ENCODE measurements at regions not wholly inside any gene's neighbourhood (a gene's known extent, or its start where the extent isn't known, plus 50 kb on each side); places are given as distances from the start of the nearest gene placed in this dataset.

GRCh38 chr14:38837343-38838048, 265.5 kb downstream of the SEC23A start:
- no peaks in the 10 kb centered on the region for H3K36me3 Mint-ChIP-seq (ENCODE audit: low read depth)
- H3K4me1 Mint-ChIP-seq (ENCODE audit: low read depth) = peaks cover 14% of the 10 kb centered on the region
- no peak overlapping the region for H3K4me3 Mint-ChIP-seq
- H3K9me3 Mint-ChIP-seq = no peaks in the 10 kb centered on the region
- peaks cover 14% of the 10 kb centered on the region for H3K27me3 Mint-ChIP-seq (ENCODE audit: insufficient read depth)
- DNase-seq = no peak
- TF ChIP-seq, protein P1, sequence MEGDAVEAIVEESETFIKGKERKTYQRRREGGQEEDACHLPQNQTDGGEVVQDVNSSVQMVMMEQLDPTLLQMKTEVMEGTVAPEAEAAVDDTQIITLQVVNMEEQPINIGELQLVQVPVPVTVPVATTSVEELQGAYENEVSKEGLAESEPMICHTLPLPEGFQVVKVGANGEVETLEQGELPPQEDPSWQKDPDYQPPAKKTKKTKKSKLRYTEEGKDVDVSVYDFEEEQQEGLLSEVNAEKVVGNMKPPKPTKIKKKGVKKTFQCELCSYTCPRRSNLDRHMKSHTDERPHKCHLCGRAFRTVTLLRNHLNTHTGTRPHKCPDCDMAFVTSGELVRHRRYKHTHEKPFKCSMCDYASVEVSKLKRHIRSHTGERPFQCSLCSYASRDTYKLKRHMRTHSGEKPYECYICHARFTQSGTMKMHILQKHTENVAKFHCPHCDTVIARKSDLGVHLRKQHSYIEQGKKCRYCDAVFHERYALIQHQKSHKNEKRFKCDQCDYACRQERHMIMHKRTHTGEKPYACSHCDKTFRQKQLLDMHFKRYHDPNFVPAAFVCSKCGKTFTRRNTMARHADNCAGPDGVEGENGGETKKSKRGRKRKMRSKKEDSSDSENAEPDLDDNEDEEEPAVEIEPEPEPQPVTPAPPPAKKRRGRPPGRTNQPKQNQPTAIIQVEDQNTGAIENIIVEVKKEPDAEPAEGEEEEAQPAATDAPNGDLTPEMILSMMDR (IDR thresholded peaks at IDR 0.05) = no peak
- no peak overlapping the region for H3K27ac Mint-ChIP-seq

GRCh38 chr14:38836539-38836938, 266.5 kb downstream of the SEC23A start:
- H3K27me3 Mint-ChIP-seq (ENCODE audit: insufficient read depth) = peaks cover 14% of the 10 kb centered on the region
- H3K4me1 Mint-ChIP-seq (ENCODE audit: low read depth) = peaks cover 14% of the 10 kb centered on the region
- no peaks in the 10 kb centered on the region for H3K36me3 Mint-ChIP-seq (ENCODE audit: low read depth)
- DNase-seq = no peak
- H3K9me3 Mint-ChIP-seq = no peaks in the 10 kb centered on the region
- TF ChIP-seq, protein P1 (IDR thresholded peaks at IDR 0.05) = no peak
- no peak overlapping the region for H3K27ac Mint-ChIP-seq
- H3K4me3 Mint-ChIP-seq = no peak overlapping the region

DNA sequence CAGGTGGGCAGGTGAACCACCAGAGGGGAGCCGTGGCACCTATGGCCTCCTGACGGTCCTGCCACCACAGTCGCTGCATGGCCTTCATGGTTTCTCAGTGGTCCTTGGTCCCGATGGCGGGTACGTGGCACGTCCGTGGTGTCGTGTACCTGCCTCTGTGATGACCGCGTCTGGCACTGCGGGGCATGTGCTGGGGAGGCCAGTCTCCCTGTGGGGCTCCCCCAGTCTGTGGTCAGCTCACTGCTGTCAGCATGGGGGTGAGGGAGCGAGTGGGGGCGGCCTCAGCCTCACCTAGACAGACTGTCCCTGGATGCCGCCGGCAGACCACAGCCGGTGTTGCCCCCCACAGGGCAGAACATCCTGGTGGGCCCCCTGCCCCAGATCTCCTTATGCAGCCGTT, 267.2 kb downstream of the SEC23A start:
- DNase-seq = no peak
- TF ChIP-seq, protein P1 (IDR thresholded peaks at IDR 0.05) = no peak
- Mint-ChIP-seq H3K27ac (no peak overlapping the region), H3K27me3 (ENCODE audit: insufficient read depth) (peaks cover 14% of the 10 kb centered on the region), H3K36me3 (ENCODE audit: low read depth) (no peaks in the 10 kb centered on the region), H3K4me1 (ENCODE audit: low read depth) (peaks cover 14% of the 10 kb centered on the region), H3K9me3 (no peaks in the 10 kb centered on the region), H3K4me3 (no peak overlapping the region)

DNA sequence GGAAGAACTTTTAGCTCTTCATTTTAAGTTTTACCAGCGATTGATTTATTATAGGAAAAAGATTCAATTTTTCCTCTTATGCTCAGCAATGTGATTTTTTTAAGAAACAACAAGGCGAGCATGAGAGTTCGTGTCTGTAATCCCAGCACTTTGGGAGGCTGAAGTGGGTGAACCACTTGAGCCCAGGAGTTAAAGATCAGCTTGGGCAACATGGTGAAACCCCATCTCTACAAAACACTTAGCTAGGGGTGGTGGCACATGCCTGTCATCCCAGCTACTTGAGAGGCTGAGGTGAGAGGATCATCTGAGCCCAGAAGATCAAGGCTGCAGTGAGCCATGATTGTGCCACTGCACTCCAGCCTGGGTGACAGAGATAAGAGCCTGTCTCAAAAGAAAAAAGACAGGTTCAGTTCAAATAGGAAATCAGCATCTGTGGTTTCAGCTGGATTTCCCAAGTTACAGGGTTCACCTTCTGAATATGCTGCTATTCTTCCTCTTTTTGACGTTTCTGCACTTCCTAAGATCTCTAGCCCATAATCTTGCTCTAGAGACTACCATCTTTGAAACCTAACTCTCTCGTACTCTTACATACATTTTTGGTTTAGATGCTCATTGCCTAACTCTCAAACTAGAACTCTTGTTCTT, 274.7 kb downstream of the SEC23A start:
- no peaks in the 10 kb centered on the region for H3K36me3 Mint-ChIP-seq (ENCODE audit: low read depth)
- TF ChIP-seq, protein P1 (IDR thresholded peaks at IDR 0.05) = no peak
- H3K4me1 Mint-ChIP-seq (ENCODE audit: low read depth) = peaks cover 8% of the 10 kb centered on the region
- H3K4me3 Mint-ChIP-seq = no peak overlapping the region
- H3K27me3 Mint-ChIP-seq (ENCODE audit: insufficient read depth) = peaks cover 4% of the 10 kb centered on the region
- H3K27ac Mint-ChIP-seq = no peak overlapping the region
- no peak for DNase-seq
- H3K9me3 Mint-ChIP-seq = no peaks in the 10 kb centered on the region

- no peak overlapping the region for H3K4me3 Mint-ChIP-seq
- H3K9me3 Mint-ChIP-seq = no peaks in the 10 kb centered on the region
- H3K36me3 Mint-ChIP-seq (ENCODE audit: low read depth) = no peaks in the 10 kb centered on the region
- TF ChIP-seq, protein P1 (IDR thresholded peaks at IDR 0.05) = no peak
- no peak overlapping the region for H3K27ac Mint-ChIP-seq
- DNase-seq = peak; percentile 19
- H3K27me3 Mint-ChIP-seq (ENCODE audit: insufficient read depth) = peaks cover 2% of the 10 kb centered on the region
- H3K4me1 Mint-ChIP-seq (ENCODE audit: low read depth) = peaks cover 8% of the 10 kb centered on the region
These were observed 278.3 kb downstream of the SEC23A start for GRCh38 chr14:38824706-38825105.

Measured in HFFc6 (cell line).